GM21576 (cell line): ENCODE measurements at regions not wholly inside any gene's neighbourhood (a gene's known extent, or its start where the extent isn't known, plus 50 kb on each side); places are given as distances from the start of the nearest gene placed in this dataset.
"Not testable (repeated sequence)": the region's sequence is repeated elsewhere in the genome, so short reads cannot be mapped to it uniquely, and the experiment has no call there.

Source experiments
- ATAC-seq: cut with Tn5 transposase; IDR thresholded peaks from one replicate; pipeline ENCODE4 v1.9.1; 2021; ENCODE audit warnings: mild to moderate bottlenecking, moderate library complexity; ENCODE audit not compliant: unreplicated experiment

DNA sequence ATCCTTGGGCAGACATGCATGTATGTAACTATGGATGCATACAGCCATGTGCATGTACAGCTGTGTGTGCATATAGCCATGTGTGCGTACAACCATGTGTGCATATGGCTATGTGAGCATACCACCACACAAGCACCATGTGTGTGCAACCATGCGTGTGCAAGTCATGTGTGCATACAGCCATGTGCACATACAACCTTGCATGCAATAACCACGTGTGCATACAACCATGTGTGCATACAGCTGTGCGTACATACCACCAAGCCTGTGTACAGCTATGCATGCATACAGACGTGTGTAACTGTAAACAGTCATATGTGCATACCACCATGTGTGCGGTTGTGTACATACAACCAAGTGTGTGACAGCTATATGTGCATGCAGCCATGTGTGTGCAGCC lies 186.4 kb downstream of the LAT start:
- not testable (repeated sequence) for ATAC-seq

GRCh38 chr16:29170393-29171119 lies 185.7 kb downstream of the LAT start:
- not testable (repeated sequence) for ATAC-seq

DNA sequence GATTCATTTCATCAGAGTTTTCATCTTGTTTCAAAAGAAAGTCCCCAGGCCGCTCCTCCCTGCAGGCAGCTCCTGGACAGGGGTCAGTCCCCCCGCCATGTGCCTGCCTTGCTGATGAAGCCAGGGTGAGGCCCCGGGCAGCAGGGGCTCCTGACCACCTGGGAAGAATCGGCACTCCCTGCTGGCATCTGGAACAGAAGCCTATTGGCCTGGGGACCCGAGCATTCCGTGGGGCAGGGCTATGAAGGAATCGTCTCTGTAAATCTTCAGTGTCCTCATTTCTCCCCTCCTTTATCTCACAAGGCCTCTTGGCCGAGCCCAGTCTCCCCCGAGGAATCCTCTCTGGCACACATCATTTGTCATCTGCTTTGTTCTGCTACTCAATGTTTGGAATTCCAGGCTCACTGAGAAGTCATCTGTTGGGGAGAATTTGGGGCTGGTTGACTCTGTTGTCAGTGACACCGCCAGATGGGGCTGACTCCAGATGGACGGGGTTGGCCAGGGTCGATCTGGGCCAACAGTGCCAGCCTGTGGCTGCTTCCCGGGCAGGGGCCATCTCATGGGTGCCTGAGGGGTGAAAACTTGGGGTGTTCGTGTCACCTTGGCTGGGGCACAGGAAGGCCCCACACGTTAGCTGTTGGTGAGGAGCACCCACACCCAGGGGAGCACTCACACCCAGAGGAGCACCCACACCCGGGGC lies 184.6 kb downstream of the LAT start:
- ATAC-seq, result not testable (repeated sequence)

DNA sequence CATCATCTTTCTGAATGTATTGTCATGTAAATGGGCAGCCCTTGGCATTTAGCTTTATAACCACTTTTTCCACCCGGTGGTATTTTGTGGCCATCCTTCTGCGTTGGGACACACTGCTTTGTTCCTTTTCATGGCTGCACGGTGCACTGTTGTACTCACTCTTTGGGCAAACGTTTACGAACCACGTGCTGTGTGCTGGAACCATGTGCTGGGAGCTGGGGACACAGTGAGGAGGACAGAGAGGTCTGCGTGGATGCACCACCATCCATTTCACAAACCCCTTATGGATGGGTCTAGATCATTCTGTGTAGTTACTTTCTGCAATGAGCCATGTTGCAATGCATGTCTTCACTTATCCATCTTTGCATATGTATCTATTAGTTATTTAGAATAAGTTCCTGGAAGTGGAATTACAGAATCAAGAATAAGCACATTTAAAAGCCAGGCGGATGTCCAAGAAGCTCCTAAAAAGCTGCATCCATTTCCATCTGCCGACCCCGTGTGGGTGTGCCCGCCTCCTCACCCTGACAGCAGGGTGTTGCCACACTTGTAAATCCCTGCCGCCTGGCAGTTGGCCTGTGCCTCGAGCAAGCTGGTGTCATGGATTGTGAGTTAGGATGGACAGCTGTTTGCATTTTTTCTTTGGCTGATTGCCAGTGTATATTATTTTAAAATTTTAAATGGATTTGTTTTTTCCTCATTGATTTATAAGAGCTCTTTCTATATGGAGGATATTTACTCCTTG lies 183.8 kb downstream of the LAT start:
- ATAC-seq, result not testable (repeated sequence)

DNA sequence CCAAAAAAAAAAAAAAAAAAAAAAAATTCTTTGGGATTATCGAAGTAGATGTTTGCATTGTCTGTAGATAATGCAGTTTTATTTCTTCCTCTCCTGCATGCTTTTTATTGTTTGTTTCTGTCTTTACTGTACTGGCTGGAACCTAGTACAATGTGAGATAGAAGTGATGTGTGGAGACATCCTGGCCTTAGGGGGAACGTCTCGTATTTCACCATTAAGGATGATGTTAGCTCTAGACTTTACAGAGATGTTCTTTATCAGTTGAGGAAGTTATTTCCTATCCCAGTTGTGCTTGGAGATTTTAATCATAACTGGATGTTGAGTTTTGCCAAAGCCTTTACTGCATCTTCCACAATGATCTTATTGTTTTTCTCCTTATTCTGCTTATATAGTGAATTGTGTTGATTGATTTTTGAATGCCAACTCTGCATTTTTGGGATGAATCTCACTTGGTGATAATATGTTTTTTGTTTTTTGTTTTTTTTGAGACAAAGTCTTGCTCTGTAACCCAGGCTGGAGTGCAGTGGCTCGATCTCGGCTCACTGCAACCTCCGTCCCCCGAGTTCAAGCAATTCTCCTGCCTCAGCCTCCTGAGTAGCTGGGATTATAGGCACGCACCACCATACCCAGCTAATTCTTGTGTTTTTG lies 179.7 kb downstream of the LAT start:
- ATAC-seq, result not testable (repeated sequence)

- not testable (repeated sequence) for ATAC-seq
Observed at GRCh38 chr16:29160171-29160570, 175.3 kb downstream of the LAT start.

DNA sequence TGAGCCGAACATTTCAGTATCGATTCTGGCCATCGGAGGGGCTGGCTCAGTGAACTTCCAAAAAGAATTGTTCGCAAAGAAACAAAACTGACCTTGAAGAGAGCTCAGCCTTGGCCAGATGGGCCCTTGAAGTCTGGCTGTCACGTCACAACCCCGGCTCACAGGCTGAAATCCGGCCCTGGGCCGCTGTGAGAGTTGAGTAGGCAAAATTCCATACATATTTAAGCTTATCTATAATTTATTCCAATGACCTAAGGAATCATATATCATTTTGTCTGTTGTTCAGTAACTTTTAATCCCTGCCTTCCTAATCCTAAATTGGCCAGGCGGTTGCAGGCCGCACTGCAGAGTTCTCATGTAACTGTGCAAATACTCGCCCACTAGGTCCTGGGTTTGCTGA lies 174.8 kb downstream of the LAT start:
- ATAC-seq, result not testable (repeated sequence)

GRCh38 chr16:29158785-29159184 lies 173.9 kb downstream of the LAT start:
- no peak for ATAC-seq

GRCh38 chr16:29158031-29158784 lies 173.4 kb downstream of the LAT start:
- not testable (repeated sequence) for ATAC-seq

GRCh38 chr16:29157051-29157923 lies 172.4 kb downstream of the LAT start:
- not testable (repeated sequence) for ATAC-seq

GRCh38 chr16:29156511-29156910 lies 171.7 kb downstream of the LAT start:
- no peak for ATAC-seq

- ATAC-seq, result not testable (repeated sequence)
Observed at GRCh38 chr16:29155866-29156200, 171.0 kb downstream of the LAT start.

DNA sequence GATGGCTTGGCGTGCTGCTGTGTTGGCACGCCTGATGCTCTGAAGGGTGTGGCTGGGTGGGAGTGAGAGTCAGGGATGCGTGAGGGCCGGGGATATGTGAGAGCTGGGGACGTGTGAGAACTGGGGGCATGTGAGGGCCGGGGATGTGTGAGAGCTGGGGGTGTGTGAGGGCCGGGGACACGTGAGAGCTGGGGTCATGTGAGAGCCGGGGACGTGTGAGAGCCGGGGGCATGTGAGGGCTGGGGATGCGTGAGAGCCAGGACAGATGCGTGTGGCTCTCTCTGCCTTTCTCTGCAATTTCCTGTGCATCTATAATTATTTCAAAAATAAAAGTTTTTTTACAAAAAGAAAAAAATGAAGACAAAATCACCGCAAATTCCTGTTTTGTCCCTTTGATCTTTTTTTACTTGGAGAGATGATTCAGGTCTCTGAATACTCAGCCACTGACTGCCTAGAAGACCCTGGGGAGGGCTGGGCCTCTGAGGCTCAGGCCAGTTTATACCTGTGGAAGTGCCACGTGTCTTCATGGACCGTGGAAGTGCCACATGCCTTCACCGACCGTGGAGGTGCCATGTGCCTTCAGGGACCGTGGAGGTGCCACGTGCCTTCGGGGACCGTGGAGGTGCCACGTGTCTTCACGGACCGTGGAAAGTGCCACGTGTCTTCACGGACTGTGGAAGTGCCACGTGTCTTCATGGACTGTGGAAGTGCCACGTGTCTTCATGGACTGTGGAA lies 170.4 kb downstream of the LAT start:
- not testable (repeated sequence) for ATAC-seq

DNA sequence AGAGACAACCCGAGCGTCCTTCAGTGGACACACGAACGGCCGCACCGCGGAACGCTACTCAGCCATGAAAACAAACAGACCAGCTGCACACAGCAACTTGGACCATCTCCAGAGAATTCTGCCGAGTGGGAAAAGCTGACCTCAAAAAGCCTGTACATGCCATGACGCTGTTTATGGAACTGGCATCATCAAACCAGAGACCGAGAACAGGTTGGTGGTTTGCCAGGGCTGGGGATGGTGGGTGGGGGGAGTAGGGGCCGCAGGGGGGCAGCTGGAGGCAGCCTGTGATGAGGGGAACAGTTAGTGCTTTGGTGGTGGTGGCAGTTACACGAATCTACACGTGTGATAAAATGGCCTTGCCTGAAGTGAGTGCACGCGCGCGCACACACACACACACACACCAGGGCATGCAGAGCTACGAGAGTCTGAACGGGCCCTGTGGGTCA lies 169.8 kb downstream of the LAT start:
- ATAC-seq, result no peak

DNA sequence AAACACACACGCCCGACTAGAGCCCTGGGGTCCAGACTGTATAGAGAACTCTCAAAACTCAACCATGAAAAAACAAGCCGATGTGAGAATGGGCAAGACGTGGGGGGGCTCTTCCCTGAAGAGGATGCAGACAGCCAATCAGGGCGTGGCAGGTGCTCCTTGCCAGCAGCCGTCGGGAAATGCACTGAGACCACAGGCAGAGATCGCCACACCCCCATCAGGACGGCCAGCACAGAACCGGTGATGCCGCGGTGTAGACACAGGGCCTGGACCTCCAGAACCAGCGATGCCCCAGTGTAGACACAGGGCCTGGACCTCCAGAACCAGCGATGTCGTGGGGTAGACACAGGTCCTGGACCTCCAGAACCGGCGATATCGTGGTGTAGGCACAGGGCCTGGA lies 169.2 kb downstream of the LAT start:
- ATAC-seq, result no peak

DNA sequence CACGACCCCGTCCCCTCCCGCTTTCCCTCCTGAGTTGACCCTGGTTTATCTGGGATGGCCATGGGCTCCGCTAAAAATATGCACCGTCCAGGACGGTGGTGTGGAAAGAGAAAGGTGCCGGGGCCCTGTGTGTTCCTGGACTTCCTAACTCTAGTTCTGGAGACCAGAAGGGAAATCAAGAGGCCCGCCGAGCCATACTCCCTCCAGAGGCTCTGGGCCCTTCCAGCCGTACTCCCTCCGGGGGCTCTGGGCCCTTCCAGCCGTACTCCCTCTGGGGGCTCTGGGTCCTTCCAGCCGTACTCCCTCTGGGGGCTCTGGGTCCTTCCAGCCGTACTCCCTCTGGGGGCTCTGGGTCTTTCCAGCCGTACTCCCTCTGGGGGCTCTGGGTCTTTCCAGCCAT lies 168.5 kb downstream of the LAT start:
- ATAC-seq, result not testable (repeated sequence)

DNA sequence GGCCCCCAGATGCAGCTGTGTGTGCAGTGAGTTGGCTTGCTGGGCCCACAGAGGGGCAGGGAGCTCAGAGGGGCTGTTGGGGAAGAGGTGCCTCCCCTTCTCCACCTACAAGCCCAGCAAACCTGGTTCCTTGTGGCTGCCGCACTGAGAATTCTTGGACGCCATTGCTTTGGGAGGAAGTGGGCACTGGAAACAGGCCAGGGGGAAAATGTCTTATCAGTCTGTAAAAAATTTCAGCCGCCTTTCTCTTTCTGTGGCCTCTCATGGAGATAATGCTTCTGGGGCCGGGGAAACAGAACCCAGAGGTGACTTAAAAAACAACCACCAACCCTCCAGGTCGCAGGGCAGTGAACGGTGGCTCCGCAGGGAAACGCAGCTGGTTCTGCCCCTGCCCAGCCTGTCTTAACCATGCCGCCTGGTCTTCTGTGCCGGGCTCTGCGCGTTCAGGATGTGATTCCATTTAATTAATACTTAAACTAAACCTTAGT lies 167.7 kb downstream of the LAT start:
- not testable (repeated sequence) for ATAC-seq

DNA sequence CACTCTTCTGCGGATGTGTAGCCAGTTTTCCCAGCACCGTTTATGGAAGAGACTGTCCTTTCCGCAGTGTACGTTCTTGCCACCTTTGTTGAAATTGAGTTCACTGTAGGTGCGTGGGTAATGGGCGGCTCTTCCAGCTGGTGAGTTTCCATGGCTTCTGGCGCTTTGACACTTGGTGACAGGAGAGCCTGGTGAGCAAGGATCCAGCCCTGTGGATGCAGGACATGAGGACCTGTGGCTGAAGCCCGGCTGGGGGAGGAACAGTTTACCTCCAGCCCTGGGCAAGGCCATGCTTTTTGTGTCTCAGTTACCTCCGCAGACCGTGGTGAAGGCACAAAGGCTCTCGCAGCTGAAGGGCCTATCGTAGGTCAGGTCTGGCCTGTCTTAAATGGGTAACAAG lies 166.5 kb downstream of the LAT start:
- ATAC-seq, result no peak

DNA sequence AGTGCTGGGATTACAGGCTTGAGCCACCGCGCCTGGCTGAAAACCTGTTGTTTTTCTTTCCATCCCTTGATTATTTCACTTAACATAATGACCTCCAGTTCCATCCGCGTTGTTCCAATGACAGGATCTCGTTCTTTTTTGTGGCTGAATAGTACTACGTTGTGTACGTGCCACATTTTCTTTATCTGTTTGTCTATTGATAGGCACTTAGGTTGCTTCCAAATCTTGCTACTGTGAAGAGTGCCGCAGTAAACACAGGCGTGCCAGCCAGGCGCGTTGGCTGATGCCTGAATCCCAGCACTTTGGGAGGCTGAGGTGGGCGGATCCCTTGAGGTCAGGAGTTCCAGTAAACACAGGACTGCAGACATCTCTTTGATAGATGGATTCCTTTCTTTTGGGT lies 165.1 kb downstream of the LAT start:
- not testable (repeated sequence) for ATAC-seq
